ENCODE measurements at regions not wholly inside any gene's neighbourhood (a gene's known extent, or its start where the extent isn't known, plus 50 kb on each side); places are given as distances from the start of the nearest gene placed in this dataset.

DNA sequence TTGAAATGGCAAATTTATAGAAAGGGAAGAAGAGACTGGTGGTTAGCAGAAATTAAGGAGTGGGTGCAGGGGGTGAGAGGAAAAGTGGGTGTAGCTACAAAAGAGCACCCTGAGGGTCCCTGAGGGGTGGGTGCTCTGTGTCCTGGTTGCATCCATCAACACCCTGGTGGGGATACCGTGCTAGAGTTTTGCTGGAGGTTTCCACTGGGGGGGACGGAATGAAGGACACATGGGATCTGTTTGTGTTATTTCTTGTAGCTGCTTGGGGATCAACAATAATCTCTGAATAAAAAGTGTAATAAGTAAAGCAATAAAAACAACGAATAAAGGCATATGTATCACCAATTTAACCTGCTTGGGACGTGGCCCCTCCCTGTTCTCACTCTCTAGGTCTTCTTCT is 175.3 kb downstream of the KIF26A start:
- Histone ChIP-seq H3K9me3 (ENCODE audit: control insufficient read depth, insufficient read depth, low read depth, low read length) (no peaks in the 10 kb centered on the region), H3K27ac (ENCODE audit: extremely low read depth, low read depth, low read length) (no peak overlapping the region), H3K4me3 (ENCODE audit: low read depth, low read length) (no peak overlapping the region), H3K36me3 (ENCODE audit: control insufficient read depth in 2 of 2, insufficient read depth in 1 of 2, low read length in 2 of 2) (no peaks in the 10 kb centered on the region), H3K4me1 (ENCODE audit: control insufficient read depth, insufficient read depth, low read length) (no peaks in the 10 kb centered on the region)
- POLR2A ChIA-PET, result no interaction called here
- TF ChIP-seq ZNF560 (tag by site-specific recombination; IDR thresholded peaks at IDR 0.05; ENCODE audit: borderline replicate concordance), result no peak
- TF ChIP-seq ZNF473 (tag by site-specific recombination; IDR thresholded peaks at IDR 0.05), result no peak
- no peak for TF ChIP-seq PATZ1 (tag by site-specific recombination; IDR thresholded peaks at IDR 0.05)
- TF ChIP-seq ZNF777 (tag by site-specific recombination; IDR thresholded peaks at IDR 0.05; ENCODE audit: borderline replicate concordance), result no peak
- TF ChIP-seq ZNF266 (tag by site-specific recombination; IDR thresholded peaks at IDR 0.05; ENCODE audit: low read depth), result no peak
- CTCF ChIA-PET, result interaction anchor here (0.8 to 1.2 kb wide), 2 partner anchors 124 to 250 kb away, joined by 4 to 5 read pairs; no protein-coding TSS in a partner anchor

GRCh38 chr14:104314251-104314941 is 176.0 kb downstream of the KIF26A start:
- POLR2A ChIA-PET, result no interaction called here
- no peaks in the 10 kb centered on the region for H3K36me3 ChIP-seq (ENCODE audit: control insufficient read depth in 2 of 2, insufficient read depth in 1 of 2, low read length in 2 of 2)
- H3K27ac ChIP-seq (ENCODE audit: extremely low read depth, low read depth, low read length), result no peak overlapping the region
- H3K4me3 ChIP-seq (ENCODE audit: low read depth, low read length), result no peak overlapping the region
- no peaks in the 10 kb centered on the region for H3K9me3 ChIP-seq (ENCODE audit: control insufficient read depth, insufficient read depth, low read depth, low read length)
- H3K4me1 ChIP-seq (ENCODE audit: control insufficient read depth, insufficient read depth, low read length), result no peaks in the 10 kb centered on the region
- CTCF ChIA-PET, result interaction anchor here (0.8 to 1.2 kb wide), 2 partner anchors 125 to 249 kb away, joined by 4 to 5 read pairs; no protein-coding TSS in a partner anchor
- no peak for TF ChIP-seq ZBTB1 (tag by site-specific recombination; IDR thresholded peaks at IDR 0.05)

DNA sequence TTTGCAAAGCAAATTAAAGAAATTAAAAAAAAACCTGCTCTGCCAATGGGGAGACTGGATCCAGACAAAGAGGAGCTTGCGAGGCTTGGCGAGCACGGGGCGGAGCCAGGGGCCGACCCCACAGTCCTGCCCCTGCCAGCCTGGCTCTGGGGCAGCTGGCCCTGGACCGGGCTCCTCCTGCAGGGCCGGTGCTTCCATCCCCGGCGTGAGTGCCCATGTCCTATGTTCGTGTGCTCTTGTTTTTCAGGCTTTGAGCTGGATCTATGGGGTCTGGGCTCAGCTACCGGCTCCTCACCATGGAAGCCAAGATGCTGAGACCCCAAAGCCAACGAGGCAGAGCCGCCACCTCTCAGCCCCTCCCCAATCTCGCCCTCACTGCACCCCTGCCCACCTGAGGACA is 176.8 kb downstream of the KIF26A start:
- ChIA-PET CTCF (interaction anchor here (0.6 kb wide), 1 partner anchor 26 kb away, joined by 3 read pairs; no protein-coding TSS in a partner anchor), POLR2A (no interaction called here)
- no peaks in the 10 kb centered on the region for H3K36me3 ChIP-seq (ENCODE audit: control insufficient read depth in 2 of 2, insufficient read depth in 1 of 2, low read length in 2 of 2)
- TF ChIP-seq ZSCAN5A (tag by site-specific recombination; IDR thresholded peaks at IDR 0.05) (no peak), ZNF707 (tag by site-specific recombination; IDR thresholded peaks at IDR 0.05) (no peak), ZNF658 (tag by site-specific recombination; IDR thresholded peaks at IDR 0.05) (no peak), ZNF677 (tag by site-specific recombination; IDR thresholded peaks at IDR 0.05) (no peak), ZNF544 (tag by site-specific recombination; IDR thresholded peaks at IDR 0.05) (no peak), ZNF76 (tag by site-specific recombination; IDR thresholded peaks at IDR 0.05; ENCODE audit: borderline replicate concordance, low read depth) (no peak), FEZF1 (tag by site-specific recombination; IDR thresholded peaks at IDR 0.05) (no peak), ZNF354C (tag by site-specific recombination; IDR thresholded peaks at IDR 0.05; ENCODE audit: borderline replicate concordance, low read depth) (no peak), ZNF157 (tag by site-specific recombination; IDR thresholded peaks at IDR 0.05) (no peak), ZNF501 (tag by site-specific recombination; IDR thresholded peaks at IDR 0.05) (no peak)
- TF ChIP-seq, protein P1, sequence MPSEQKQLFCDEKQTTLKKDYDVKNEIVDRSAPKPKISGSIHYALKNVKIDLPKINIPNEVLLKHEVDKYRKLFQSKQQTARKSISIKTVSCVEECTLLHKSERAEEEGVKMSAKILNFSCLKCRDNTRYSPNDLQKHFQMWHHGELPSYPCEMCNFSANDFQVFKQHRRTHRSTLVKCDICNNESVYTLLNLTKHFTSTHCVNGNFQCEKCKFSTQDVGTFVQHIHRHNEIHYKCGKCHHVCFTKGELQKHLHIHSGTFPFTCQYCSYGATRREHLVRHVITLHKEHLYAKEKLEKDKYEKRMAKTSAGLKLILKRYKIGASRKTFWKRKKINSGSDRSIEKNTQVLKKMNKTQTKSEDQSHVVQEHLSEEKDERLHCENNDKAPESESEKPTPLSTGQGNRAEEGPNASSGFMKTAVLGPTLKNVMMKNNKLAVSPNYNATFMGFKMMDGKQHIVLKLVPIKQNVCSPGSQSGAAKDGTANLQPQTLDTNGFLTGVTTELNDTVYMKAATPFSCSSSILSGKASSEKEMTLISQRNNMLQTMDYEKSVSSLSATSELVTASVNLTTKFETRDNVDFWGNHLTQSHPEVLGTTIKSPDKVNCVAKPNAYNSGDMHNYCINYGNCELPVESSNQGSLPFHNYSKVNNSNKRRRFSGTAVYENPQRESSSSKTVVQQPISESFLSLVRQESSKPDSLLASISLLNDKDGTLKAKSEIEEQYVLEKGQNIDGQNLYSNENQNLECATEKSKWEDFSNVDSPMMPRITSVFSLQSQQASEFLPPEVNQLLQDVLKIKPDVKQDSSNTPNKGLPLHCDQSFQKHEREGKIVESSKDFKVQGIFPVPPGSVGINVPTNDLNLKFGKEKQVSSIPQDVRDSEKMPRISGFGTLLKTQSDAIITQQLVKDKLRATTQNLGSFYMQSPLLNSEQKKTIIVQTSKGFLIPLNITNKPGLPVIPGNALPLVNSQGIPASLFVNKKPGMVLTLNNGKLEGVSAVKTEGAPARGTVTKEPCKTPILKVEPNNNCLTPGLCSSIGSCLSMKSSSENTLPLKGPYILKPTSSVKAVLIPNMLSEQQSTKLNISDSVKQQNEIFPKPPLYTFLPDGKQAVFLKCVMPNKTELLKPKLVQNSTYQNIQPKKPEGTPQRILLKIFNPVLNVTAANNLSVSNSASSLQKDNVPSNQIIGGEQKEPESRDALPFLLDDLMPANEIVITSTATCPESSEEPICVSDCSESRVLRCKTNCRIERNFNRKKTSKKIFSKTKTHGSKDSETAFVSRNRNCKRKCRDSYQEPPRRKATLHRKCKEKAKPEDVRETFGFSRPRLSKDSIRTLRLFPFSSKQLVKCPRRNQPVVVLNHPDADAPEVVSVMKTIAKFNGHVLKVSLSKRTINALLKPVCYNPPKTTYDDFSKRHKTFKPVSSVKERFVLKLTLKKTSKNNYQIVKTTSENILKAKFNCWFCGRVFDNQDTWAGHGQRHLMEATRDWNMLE (tag by site-specific recombination; conservative IDR thresholded peaks at IDR 0.05; ENCODE audit: low read depth), result no peak
- H3K9me3 ChIP-seq (ENCODE audit: control insufficient read depth, insufficient read depth, low read depth, low read length), result no peaks in the 10 kb centered on the region
- no peak overlapping the region for H3K4me3 ChIP-seq (ENCODE audit: low read depth, low read length)
- H3K27ac ChIP-seq (ENCODE audit: extremely low read depth, low read depth, low read length), result no peak overlapping the region
- H3K4me1 ChIP-seq (ENCODE audit: control insufficient read depth, insufficient read depth, low read length), result no peaks in the 10 kb centered on the region

Measured in HEK293 (cell line).